Mesendoderm (in vitro differentiated cells): ENCODE measurements at regions not wholly inside any gene's neighbourhood (a gene's known extent, or its start where the extent isn't known, plus 50 kb on each side); places are given as distances from the start of the nearest gene placed in this dataset.

ENCODE experiments used
- DNase-seq: peaks from one replicate; pipeline ENCODE4 v3.0.0; 2013
- H2AK5ac ChIP-seq: 2 replicates; pipeline ENCODE4 v1.6.1; 2013; ENCODE audit warnings: low read length, inconsistent platforms
- H2BK120ac ChIP-seq: 2 replicates; pipeline ENCODE4 v1.6.1; 2013; ENCODE audit warnings: low read depth, mild to moderate bottlenecking, low read length, moderate library complexity, mixed read lengths
- H2BK15ac ChIP-seq: replicated peaks from 2 replicates; pipeline ENCODE4 v1.6.1; 2013; ENCODE audit warnings: low read depth, mild to moderate bottlenecking, moderate library complexity
- H2BK5ac ChIP-seq: 2 replicates; pipeline ENCODE4 v1.6.1; 2013; ENCODE audit warnings: low read length, inconsistent platforms
- H3K18ac ChIP-seq: 2 replicates; pipeline ENCODE4 v1.6.1; 2013; ENCODE audit warnings: mild to moderate bottlenecking, low read length, mixed read lengths
- H3K23ac ChIP-seq: one replicate; pipeline ENCODE4 v1.6.1; 2013; ENCODE audit warnings: low read length
- H3K27ac ChIP-seq: 2 replicates; pipeline ENCODE4 v1.5.1; 2013; ENCODE audit warnings: low read depth, mild to moderate bottlenecking, inconsistent platforms, low read length, moderate library complexity
- H3K27me3 ChIP-seq: 2 replicates; pipeline ENCODE4 v1.6.1; 2013; ENCODE audit warnings: low read length, control low read depth, mild to moderate bottlenecking, inconsistent platforms; ENCODE audit not compliant: insufficient read depth, poor library complexity
- H3K36me3 ChIP-seq: 2 replicates; pipeline ENCODE4 v1.6.1; 2013; ENCODE audit warnings: low read length, inconsistent platforms; ENCODE audit not compliant: control insufficient read depth, insufficient read depth
- H3K4ac ChIP-seq: one replicate; pipeline ENCODE4 v1.6.1; 2013; ENCODE audit warnings: low read depth, mild to moderate bottlenecking, low read length, moderate library complexity
- H3K4me1 ChIP-seq: 2 replicates; pipeline ENCODE4 v1.6.1; 2013; ENCODE audit warnings: low read depth, low read length, inconsistent platforms; ENCODE audit not compliant: control insufficient read depth
- H3K4me2 ChIP-seq: 2 replicates; pipeline ENCODE4 v1.6.1; 2013; ENCODE audit warnings: low read length
- H3K4me3 ChIP-seq: 2 replicates; pipeline ENCODE4 v1.5.1; 2013; ENCODE audit warnings: mild to moderate bottlenecking, low read length
- H3K56ac ChIP-seq: one replicate; pipeline ENCODE4 v1.6.1; 2013; ENCODE audit warnings: low read length
- H3K79me1 ChIP-seq: 2 replicates; pipeline ENCODE4 v1.6.1; 2013; ENCODE audit warnings: low read length, inconsistent platforms
- H3K79me2 ChIP-seq: 2 replicates; pipeline ENCODE4 v1.6.1; 2013; ENCODE audit warnings: mild to moderate bottlenecking, low read length; ENCODE audit not compliant: control insufficient read depth, insufficient read depth
- H3K9ac ChIP-seq: 2 replicates; pipeline ENCODE4 v1.6.1; 2013; ENCODE audit warnings: low read length, inconsistent platforms
- H4K5ac ChIP-seq: one replicate; pipeline ENCODE4 v1.6.1; 2013; ENCODE audit warnings: low read length
- H4K8ac ChIP-seq: one replicate; pipeline ENCODE4 v1.6.1; 2013; ENCODE audit warnings: low read depth, mild to moderate bottlenecking, control low read depth, low read length, moderate library complexity
- WGBS: extraction: QIAGEN DNeasy Blood & Tissue Kit; methylation state at CpG from one replicate; pipeline ENCODE4 v1.1.7; 2013; ENCODE audit warnings: low lambda C conversion rate, missing lambda C conversion rate; ENCODE audit not compliant: insufficient coverage; ENCODE audit errors: extremely low coverage; 5-methylcytosine and 5-hydroxymethylcytosine counted together

- DNase-seq = no peak
- Histone ChIP-seq H3K79me2 (no peaks in the 10 kb centered on the region), H3K27me3 (no peaks in the 10 kb centered on the region), H2BK5ac (no peak overlapping the region), H3K23ac (no peak overlapping the region), H2BK120ac (no peak overlapping the region), H4K5ac (no peak overlapping the region), H3K4me1 (no peaks in the 10 kb centered on the region), H3K18ac (no peak overlapping the region), H2AK5ac (no peak overlapping the region), H2BK15ac (no peak overlapping the region), H3K4me3 (no peak overlapping the region), H3K9ac (no peak overlapping the region), H4K8ac (no peak overlapping the region), H3K79me1 (no peaks in the 10 kb centered on the region), H3K27ac (no peak overlapping the region), H3K4me2 (no peak overlapping the region), H3K36me3 (no peaks in the 10 kb centered on the region), H3K56ac (no peak overlapping the region), H3K4ac (no peak overlapping the region)
Measured at GRCh38 chr20:39412091-39412490, 449.9 kb downstream of the DHX35 start.

- H4K8ac ChIP-seq = no peak overlapping the region
- no peak overlapping the region for H3K4me2 ChIP-seq
- no peak overlapping the region for H3K18ac ChIP-seq
- no peaks in the 10 kb centered on the region for H3K4me1 ChIP-seq
- H3K4ac ChIP-seq = no peak overlapping the region
- peak; percentile 10 for DNase-seq
- H3K79me2 ChIP-seq = no peaks in the 10 kb centered on the region
- H3K79me1 ChIP-seq = no peaks in the 10 kb centered on the region
- no peak overlapping the region for H3K56ac ChIP-seq
- no peak overlapping the region for H3K23ac ChIP-seq
- no peak overlapping the region for H3K9ac ChIP-seq
- H2BK15ac ChIP-seq = no peak overlapping the region
- no peaks in the 10 kb centered on the region for H3K36me3 ChIP-seq
- H2AK5ac ChIP-seq = no peak overlapping the region
- H2BK120ac ChIP-seq = no peak overlapping the region
- H3K4me3 ChIP-seq = no peak overlapping the region
- H2BK5ac ChIP-seq = no peak overlapping the region
- no peak overlapping the region for H3K27ac ChIP-seq
- no peak overlapping the region for H4K5ac ChIP-seq
- H3K27me3 ChIP-seq = no peaks in the 10 kb centered on the region
Measured at GRCh38 chr20:39399463-39399862, 437.3 kb downstream of the DHX35 start.

GRCh38 chr20:39398656-39399055 is 436.5 kb downstream of the DHX35 start:
- Histone ChIP-seq H2BK5ac (no peak overlapping the region), H3K9ac (no peak overlapping the region), H3K27me3 (no peaks in the 10 kb centered on the region), H3K36me3 (no peaks in the 10 kb centered on the region), H2BK15ac (no peak overlapping the region), H3K4me2 (no peak overlapping the region), H2AK5ac (no peak overlapping the region), H3K4me3 (no peak overlapping the region), H3K79me1 (no peaks in the 10 kb centered on the region), H3K27ac (no peak overlapping the region), H3K56ac (no peak overlapping the region), H2BK120ac (no peak overlapping the region), H3K18ac (no peak overlapping the region), H4K5ac (no peak overlapping the region), H3K4me1 (no peaks in the 10 kb centered on the region), H4K8ac (no peak overlapping the region), H3K23ac (no peak overlapping the region), H3K4ac (no peak overlapping the region), H3K79me2 (no peaks in the 10 kb centered on the region)
- DNase-seq = peak; percentile 54
- no CpG with 5 or more reads among the region's 2 CpGs for WGBS

- Histone ChIP-seq H3K23ac (no peak overlapping the region), H2BK15ac (no peak overlapping the region), H3K56ac (no peak overlapping the region), H2AK5ac (no peak overlapping the region), H3K4me2 (no peak overlapping the region), H3K4me1 (no peaks in the 10 kb centered on the region), H4K5ac (no peak overlapping the region), H3K4me3 (no peak overlapping the region), H3K36me3 (no peaks in the 10 kb centered on the region), H4K8ac (no peak overlapping the region), H3K9ac (no peak overlapping the region), H3K79me1 (no peaks in the 10 kb centered on the region), H3K18ac (no peak overlapping the region), H3K4ac (no peak overlapping the region), H3K27ac (no peak overlapping the region), H2BK120ac (no peak overlapping the region), H3K79me2 (no peaks in the 10 kb centered on the region), H2BK5ac (no peak overlapping the region), H3K27me3 (no peaks in the 10 kb centered on the region)
- no peak for DNase-seq
- WGBS = no CpG with 5 or more reads among the region's 2 CpGs
Measured at GRCh38 chr20:39397646-39398045, 435.5 kb downstream of the DHX35 start.

GRCh38 chr20:39395478-39396291 is 433.5 kb downstream of the DHX35 start:
- WGBS = no CpG with 5 or more reads among the region's 9 CpGs
- H3K27ac ChIP-seq = no peak overlapping the region
- no peak overlapping the region for H4K8ac ChIP-seq
- no peak for DNase-seq
- no peak overlapping the region for H3K9ac ChIP-seq
- H3K23ac ChIP-seq = no peak overlapping the region
- H2AK5ac ChIP-seq = no peak overlapping the region
- H3K27me3 ChIP-seq = no peaks in the 10 kb centered on the region
- no peak overlapping the region for H2BK120ac ChIP-seq
- H3K4me1 ChIP-seq = no peaks in the 10 kb centered on the region
- no peak overlapping the region for H2BK5ac ChIP-seq
- no peak overlapping the region for H3K4me2 ChIP-seq
- H3K18ac ChIP-seq = no peak overlapping the region
- no peaks in the 10 kb centered on the region for H3K79me2 ChIP-seq
- H3K4me3 ChIP-seq = no peak overlapping the region
- H3K4ac ChIP-seq = no peak overlapping the region
- no peaks in the 10 kb centered on the region for H3K36me3 ChIP-seq
- H3K79me1 ChIP-seq = no peaks in the 10 kb centered on the region
- no peak overlapping the region for H2BK15ac ChIP-seq
- H3K56ac ChIP-seq = no peak overlapping the region
- no peak overlapping the region for H4K5ac ChIP-seq

GRCh38 chr20:39394461-39394860 is 432.3 kb downstream of the DHX35 start:
- H3K79me1 ChIP-seq = no peaks in the 10 kb centered on the region
- no peak overlapping the region for H3K27ac ChIP-seq
- H3K4ac ChIP-seq = no peak overlapping the region
- no peak overlapping the region for H2AK5ac ChIP-seq
- H3K4me1 ChIP-seq = no peaks in the 10 kb centered on the region
- H3K18ac ChIP-seq = no peak overlapping the region
- H3K4me3 ChIP-seq = no peak overlapping the region
- H2BK120ac ChIP-seq = no peak overlapping the region
- H3K4me2 ChIP-seq = no peak overlapping the region
- no peaks in the 10 kb centered on the region for H3K27me3 ChIP-seq
- no peaks in the 10 kb centered on the region for H3K79me2 ChIP-seq
- no CpG with 5 or more reads among the region's 2 CpGs for WGBS
- no peak overlapping the region for H4K8ac ChIP-seq
- H3K36me3 ChIP-seq = no peaks in the 10 kb centered on the region
- DNase-seq = peak; percentile 13
- no peak overlapping the region for H3K56ac ChIP-seq
- H3K23ac ChIP-seq = no peak overlapping the region
- H2BK5ac ChIP-seq = no peak overlapping the region
- H2BK15ac ChIP-seq = no peak overlapping the region
- no peak overlapping the region for H3K9ac ChIP-seq
- no peak overlapping the region for H4K5ac ChIP-seq
